Femur (tissue), 1 donor: ENCODE measurements at regions not wholly inside any gene's neighbourhood (a gene's known extent, or its start where the extent isn't known, plus 50 kb on each side); places are given as distances from the start of the nearest gene placed in this dataset.
"Not testable (repeated sequence)": the region's sequence is repeated elsewhere in the genome, so short reads cannot be mapped to it uniquely, and the experiment has no call there.

Source experiments
- DNase-seq: peaks from one replicate; pipeline ENCODE4 v3.0.0-alpha.2; 2017

DNA sequence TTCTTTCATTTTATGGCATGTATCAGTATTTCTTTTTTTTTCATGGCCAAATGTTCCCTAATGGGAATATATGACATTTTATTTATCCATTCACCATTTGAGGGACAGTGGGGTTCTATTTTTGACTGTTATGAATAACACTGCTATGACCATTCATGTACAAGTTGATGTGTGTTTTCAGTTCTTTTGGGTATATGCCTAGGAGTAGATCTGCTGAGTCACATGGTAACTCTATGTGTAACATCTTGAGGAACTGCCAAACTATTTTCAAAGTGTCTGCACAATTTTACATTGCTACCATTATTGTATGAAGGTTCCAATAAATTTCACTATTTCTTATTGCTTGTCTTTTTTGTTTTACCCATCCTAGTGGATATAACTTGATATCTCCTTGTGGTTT lies 223.0 kb downstream of the TANC2 start:
- DNase-seq = no peak

- DNase-seq = no peak
These were observed 223.9 kb downstream of the TANC2 start for GRCh38 chr17:63189930-63190329.

- no peak for DNase-seq
These were observed 224.9 kb downstream of the TANC2 start for GRCh38 chr17:63190821-63191370.

DNA sequence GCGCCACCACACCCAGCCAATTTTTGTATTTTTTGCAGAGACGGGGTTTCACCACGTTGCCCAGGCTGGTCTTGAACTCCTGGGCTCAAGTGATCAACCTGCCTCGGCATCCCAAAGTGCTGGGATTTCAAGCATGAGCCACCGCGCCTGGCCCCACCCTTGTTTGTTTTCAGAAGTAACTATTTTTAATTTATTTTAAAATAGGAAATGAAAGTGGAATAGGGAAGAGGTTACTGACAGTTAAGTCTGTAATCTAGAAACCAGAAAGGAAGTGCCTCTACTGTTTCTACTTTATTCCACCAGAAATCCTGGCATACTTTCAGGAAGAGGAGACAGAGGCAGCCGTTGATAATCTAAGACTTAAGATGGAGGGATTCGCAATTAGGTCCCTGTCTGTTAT lies 225.6 kb downstream of the TANC2 start:
- no peak for DNase-seq

DNA sequence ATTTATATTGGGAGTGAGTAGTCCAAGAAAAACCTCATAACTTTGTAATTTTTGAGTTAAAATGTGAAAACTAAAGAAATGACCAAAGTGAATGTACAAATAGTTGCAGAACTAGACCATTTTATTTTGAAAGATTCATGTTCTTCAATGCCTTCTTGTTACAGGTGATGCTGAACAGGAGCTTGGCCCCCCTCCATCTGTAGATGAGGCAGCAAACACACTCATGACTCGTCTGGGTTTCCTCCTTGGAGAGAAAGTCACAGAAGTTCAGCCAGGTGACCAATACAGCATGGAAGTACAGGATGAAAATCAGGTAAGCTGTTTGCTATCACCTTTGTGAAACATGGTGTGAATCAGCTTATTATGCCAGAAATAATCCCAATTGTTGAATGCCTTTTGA lies 227.8 kb downstream of the TANC2 start:
- no peak for DNase-seq

DNA sequence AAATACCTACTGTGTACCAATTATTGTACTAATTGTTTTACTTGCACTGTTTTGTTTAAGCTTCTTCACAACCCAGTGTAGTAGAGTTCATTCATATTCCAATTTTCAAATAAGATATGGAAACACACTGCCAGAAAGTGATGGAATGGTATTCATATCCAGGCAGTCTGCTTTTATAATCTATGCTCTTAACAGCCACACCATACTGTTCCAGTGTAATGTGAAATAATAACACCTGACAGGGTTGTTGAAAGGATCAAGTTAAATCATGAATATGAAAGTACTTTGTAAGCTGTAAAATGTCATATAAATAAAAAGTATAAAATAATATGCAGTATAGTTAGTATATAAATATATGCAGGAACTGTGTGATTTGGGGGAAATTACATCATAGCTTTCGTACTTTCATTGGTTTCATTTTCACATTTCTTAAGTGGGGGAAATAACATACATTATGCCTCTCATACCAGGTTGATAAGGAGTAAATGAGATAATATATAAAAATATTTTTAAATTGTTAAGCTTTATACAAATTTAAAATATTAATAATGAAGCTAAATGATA lies 230.8 kb downstream of the TANC2 start:
- no peak for DNase-seq

DNA sequence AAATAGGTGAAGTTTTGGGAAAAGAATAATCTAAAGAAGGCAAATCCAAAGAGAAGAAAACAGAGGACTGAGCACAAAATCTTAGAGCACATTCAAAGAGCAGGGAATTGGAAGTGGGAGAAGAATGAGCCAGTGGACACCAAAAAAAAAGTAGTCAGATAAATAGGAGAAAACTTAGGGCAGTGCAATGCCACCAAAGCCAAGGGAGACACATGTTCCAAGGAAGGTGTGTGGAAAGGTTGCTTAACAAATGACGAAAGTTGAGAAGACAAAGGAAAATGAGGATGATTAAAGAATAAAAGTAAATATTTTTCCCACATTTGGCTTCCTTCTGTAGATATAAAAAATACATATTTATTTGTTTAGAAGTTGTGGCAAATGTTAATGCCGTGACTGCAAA lies 237.6 kb downstream of the TANC2 start:
- no peak for DNase-seq

GRCh38 chr17:63221939-63222338 lies 224.2 kb downstream of the CYB561 start:
- no peak for DNase-seq

DNA sequence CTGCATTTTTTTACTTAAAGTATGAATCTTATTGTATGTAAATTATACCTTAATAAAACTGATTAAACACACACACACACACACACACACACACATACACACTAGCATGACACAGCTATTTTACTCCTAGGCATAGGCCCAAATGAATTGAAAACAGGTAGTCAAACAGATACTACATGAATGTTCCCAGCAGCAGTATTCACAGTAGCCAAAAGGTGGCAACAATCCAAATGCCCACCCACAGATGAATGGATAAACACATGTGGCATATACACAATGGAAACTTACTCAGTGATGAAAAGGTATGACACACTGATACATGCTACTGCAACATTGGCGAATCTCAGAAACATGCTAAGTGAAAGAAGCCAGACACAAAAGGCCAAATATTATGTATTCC lies 223.5 kb downstream of the CYB561 start:
- no peak for DNase-seq

DNA sequence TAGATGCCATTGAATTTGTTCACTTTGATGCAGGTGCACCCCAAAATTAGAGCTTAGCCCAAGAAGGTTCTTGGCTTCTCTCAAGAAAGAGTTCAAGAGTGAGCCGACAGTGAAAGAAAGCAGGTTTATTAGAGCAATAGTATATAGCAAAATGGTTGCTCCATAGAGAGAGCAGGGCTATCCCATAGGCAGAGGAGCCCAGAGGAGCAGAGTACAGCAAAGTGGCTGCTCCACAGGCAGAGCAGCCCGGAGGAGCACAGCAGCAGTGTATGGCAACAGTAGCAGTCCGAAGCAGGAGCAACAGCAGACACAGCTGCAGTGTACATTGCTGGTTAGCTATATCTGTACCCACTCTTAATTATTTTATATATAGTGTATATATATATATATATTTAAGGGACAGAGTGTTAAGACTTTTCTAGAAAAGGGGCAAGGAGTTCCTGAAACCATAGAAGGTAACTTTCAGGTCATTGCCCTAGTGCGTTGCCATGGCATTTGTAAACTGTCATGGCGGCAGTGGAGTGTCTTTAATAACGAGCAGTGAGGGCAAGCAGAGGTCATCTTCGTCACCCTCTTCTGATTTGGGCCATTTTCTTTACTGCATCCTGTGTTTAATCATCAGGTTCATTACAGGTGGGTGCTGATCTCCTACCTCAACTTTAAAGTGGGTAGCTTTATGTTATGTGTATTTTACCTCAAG lies 222.7 kb downstream of the CYB561 start:
- no peak for DNase-seq

GRCh38 chr17:63224644-63225043 lies 221.5 kb downstream of the CYB561 start:
- DNase-seq = no peak

- not testable (repeated sequence) for DNase-seq
These were observed 219.4 kb downstream of the CYB561 start for GRCh38 chr17:63226720-63227119.

DNA sequence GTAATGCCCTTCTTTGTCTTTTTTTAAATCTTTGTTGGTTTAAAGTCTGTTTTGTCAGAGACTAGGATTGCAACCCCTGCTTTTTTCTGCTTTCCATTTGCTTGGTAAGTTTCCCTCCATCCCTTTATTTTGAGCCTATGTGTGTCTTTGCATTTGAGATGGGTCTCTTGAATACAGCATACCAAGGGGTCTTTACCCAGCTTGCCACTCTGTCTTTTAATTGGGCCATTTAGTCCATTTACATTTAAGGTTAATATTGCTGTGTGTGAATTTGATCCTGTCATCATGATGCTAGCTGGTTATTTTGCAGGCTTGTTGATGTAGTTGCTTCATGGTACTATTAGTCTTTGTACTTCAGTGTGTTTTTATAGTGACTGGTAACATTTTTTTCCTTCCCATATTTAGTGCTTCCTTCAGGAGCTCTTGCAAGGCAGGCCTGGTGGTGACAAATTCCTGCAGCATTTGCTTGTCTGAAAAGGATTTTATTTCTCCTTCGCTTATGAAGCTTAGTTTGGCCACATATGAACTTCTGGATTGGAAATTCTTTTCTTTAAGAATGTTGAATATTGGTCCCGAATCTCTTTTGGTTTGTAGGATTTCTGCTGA lies 215.0 kb downstream of the CYB561 start:
- not testable (repeated sequence) for DNase-seq

GRCh38 chr17:63232565-63233310 lies 213.4 kb downstream of the CYB561 start:
- no peak for DNase-seq

GRCh38 chr17:63240106-63240505 lies 206.0 kb downstream of the CYB561 start:
- no peak for DNase-seq

DNA sequence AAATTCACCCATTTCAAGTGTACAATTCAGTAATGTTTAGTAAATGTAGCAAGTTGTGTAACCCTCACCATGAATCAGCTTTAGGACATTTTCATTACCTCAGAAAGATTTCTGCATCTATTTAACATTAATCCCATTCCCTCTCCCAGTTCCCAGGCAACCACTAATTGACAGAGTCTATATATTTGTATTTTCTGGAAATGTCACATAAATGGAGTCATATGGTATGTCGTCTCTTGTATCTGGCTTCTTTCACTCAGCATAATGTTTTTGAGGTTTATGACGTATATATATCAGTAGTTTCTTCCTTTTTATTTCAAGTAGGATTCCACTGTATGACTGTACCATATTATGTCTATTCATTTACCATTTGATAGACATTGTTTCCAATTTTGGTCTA lies 199.8 kb downstream of the CYB561 start:
- DNase-seq = no peak

DNA sequence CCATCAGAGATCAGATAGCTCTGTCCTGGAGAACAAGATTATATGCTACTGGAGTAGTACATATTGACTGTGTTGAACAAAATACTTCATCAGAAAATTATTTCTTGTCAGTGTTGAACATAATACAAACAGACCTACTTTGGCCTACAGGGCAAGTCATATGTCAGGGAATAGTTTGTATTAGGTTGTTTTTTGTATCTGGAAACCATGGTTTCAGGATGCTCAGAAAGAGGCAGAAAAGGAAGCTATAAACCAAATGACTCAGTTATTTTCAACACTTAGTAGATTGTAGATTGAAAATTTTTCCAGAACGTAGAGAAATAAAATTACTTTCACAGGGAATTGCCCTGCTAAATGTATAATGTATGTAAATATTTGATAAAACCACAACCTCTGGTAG lies 198.4 kb downstream of the CYB561 start:
- no peak for DNase-seq

- no peak for DNase-seq
These were observed 196.7 kb downstream of the CYB561 start for GRCh38 chr17:63249256-63250004.

DNA sequence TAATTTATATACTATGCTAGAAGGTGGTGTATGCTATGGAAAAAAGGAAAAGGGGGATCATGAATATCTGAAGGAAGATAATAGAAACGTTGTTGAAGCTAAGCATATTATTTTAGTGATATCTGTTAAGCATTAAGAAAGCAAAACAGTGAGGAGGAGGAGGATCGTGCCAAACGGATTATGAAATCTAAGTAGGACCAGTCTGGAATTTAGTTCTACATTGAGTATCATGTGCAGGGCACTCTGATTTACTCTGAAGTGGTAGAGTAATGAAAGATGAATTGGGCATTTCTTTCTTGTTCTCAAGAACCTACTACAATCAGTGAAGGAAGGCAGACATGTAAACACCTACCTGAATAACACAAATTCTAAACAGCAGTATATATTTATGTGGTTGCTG lies 195.3 kb downstream of the CYB561 start:
- DNase-seq = no peak

DNA sequence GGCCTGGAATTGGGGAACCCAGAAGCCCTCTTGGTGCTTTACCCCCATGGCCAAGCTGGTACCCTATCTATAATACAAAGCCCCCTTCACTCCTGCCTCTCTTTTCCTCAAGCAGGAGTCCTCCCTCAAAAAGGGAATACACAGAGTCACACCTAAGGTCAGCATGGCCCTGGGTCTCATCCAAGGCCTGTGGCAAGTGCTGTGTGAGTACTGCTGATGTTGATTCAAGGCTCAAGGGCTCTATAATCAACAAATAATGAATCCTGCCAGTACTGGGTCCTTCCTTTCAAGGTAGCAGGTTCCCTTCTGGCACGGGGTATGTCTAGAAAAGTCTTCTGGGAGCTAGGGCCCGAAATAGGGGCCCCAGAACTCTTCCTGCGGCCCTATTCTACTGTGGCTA lies 187.3 kb downstream of the CYB561 start:
- no peak for DNase-seq

DNA sequence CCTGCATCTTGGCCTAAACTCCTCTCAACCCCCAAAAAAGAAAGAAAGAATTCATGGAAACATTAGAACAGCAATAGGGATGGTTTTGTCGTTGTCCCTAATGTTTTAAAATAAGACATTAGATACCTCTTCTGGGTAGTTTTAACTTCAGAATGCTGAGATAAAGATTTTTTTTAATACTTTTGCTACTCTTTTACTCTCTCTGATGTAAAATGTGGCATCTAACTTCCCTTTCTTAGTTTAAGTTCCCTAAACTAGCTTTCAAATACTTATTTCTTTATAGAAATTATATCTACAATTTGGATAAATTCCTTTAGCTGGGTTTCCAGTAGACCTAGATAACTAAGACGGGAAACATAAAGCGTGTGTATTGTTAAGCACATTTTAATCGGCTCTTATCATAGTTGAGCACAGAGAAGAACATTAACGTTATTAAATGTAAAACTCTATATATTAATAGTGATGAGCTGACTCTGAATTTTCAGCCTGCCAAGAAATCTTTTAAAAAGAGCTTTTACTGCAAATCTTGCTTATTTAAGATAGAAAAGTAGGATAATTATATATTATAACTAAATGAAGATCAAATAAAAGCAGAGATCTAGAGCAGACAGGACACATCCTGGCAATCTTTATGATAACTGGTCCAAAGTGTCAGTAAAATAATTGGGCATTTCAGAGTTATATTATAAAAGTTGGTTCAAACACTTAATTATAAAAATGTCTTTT lies 183.2 kb downstream of the CYB561 start:
- no peak for DNase-seq

- no peak for DNase-seq
These were observed 180.6 kb downstream of the CYB561 start for GRCh38 chr17:63265526-63265925.
